Activated CD8-positive, alpha-beta memory T cell treated with anti-CD3 and anti-CD28 coated beads, Interleukin-2, amount 50 U/mL, for 48 hours (primary cell): ENCODE measurements at regions not wholly inside any gene's neighbourhood (a gene's known extent, or its start where the extent isn't known, plus 50 kb on each side); places are given as distances from the start of the nearest gene placed in this dataset.
"Not testable (repeated sequence)": the region's sequence is repeated elsewhere in the genome, so short reads cannot be mapped to it uniquely, and the experiment has no call there.

Source experiments
- DNase-seq: peaks from one replicate; pipeline ENCODE4 v3.0.0-alpha.2; 2020

- no peak for DNase-seq
Observed at GRCh38 chr3:18234717-18235335, 190.3 kb downstream of the SATB1 start.

DNA sequence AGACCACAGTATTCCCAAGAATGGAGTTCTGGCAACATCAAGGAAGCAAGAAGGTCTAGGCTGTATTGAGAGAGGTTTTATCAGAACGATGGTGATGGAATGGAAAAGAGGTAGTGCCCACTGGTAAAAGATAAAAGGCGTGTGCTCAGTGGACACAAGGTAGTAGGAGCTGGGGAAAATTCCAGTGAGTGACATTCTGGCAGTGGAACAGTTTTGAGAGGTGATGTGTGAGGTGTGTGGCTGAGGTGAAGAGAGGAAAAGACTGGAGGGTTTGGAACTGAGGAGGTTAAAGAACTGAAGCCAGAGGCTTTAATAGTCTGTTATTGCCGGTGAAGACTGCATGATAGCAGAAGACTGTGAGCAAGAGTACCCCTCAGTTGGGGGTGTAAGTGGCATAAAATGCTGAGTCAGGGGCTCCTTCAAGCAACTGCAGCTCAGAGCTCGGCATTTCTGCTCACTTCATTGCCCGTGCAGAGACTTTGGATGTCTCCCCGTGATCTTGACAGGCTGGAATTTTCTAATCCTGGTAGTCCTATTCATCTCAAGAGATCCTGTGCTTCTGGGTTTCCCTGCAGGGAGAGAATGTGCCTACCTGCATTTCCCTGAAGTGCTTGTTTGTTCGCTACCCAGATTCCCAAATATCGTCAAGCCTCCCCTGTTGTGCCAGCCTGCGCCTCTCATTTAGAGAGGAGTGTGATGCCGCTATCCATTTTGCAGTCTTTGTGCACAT, 191.0 kb downstream of the SATB1 start:
- no peak for DNase-seq

- DNase-seq, result no peak
Observed at GRCh38 chr3:18232317-18232716, 192.8 kb downstream of the SATB1 start.

DNA sequence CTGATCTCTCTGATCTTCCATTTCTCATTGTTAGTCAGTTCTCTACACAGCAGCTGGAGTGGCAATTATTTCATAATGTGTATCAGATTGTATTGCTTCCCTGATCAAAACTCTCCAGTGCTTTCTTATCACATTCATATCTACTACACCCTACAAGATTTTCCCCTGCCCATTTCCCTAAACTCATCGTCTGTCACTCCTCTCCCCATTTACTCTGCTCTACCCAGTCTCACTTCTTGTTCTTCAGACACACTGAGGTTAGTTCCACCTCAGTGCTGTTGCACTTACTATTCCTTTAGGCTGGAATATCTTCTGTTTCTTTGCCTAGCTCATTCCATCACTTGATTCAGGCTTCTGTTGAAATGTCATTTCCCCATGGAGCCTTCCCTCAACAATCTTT, 197.1 kb downstream of the SATB1 start:
- DNase-seq, result no peak

DNA sequence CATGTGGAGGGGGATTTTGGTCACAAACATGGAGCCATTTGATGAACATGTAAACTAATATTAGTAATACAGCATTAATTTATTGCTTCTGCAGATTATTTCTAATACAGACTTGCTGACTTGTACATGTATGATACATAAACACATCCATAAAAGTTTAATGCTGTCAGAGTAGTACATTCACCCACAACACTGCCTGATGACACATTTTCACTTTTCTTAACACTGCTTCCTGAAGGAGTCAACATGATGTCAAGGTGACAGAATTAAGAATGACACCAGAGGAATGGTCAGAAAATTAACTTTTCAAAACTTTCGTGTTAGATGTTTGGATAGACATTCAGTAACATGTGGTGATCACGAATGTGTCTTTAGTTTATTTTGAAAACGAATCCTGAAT, 199.4 kb downstream of the SATB1 start:
- no peak for DNase-seq

- no peak for DNase-seq
Observed at GRCh38 chr3:18224426-18224825, 200.7 kb downstream of the SATB1 start.

GRCh38 chr3:18223974-18224373, 201.2 kb downstream of the SATB1 start:
- no peak for DNase-seq

GRCh38 chr3:18223571-18223970, 201.6 kb downstream of the SATB1 start:
- DNase-seq, result no peak

- no peak for DNase-seq
Observed at GRCh38 chr3:18222686-18223085, 202.5 kb downstream of the SATB1 start.

DNA sequence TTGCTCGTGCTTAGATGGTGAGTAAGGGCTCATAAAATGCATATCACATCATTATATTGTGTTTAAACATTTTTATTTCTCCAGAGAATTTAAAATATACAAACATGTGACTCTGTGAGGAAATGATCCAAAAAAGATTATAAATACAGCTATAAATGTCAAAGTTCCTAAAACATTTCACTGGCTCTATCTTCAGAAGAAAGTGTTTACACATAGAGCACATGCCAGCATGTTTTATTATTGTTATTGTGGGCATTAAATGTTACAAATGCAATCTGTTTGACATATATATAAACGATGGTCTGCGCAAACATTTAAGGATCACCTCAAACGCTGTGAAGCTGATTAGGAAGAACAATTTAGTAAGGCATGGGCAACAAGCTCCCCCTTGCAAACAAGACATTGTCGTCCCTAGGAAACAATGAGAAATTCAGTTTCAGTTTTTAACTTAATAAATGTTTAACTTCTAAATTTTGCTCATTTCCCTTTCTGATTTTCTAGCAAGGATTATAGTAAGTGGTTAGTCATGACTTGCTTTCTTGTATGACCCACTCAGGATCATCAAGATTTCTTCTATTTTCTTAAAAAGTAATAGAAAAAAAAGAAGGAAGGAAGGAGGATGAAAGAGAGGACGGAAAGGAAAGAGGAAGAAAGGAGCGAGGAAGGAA, 207.5 kb downstream of the SATB1 start:
- no peak for DNase-seq

DNA sequence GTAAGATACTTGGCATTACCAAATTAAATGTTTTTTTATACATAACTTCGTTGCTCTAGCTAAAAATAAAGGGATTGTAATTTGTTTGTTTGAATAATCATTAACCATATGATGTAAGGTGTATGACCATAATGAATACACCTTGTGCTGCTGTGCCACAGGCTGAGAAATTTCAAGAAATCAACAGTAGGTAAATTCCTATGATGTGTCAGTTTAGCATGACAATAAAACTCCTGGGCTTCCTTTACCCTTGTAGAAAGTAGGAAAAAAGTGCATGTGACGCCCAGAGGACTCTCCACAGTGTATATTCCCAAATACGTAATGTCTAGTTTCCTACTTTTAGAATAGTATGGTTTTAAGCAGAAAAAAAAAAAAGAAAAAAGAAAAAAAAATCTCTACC, 208.1 kb downstream of the SATB1 start:
- DNase-seq, result no peak

GRCh38 chr3:18215639-18216038, 209.5 kb downstream of the SATB1 start:
- no peak for DNase-seq

GRCh38 chr3:18211116-18211515, 214.0 kb downstream of the SATB1 start:
- no peak for DNase-seq

DNA sequence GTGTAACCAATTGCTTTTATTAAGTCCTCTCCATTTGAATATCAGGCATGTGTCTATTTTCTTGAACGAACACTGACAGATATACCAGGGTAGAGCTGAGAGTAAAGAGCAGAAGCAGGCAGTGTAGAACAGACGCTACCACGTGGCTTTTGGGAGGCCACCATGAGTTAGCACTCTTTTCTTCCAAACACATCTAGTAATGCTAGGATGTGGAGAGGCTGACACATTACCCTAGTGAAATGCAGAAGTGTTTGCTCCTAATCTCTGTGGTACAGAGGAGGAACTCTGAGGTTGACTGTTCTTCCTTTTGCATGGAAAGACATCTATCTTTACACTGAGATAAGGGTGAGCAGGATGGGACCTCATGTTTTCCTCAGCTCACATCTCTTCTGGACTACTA, 216.3 kb downstream of the SATB1 start:
- no peak for DNase-seq

DNA sequence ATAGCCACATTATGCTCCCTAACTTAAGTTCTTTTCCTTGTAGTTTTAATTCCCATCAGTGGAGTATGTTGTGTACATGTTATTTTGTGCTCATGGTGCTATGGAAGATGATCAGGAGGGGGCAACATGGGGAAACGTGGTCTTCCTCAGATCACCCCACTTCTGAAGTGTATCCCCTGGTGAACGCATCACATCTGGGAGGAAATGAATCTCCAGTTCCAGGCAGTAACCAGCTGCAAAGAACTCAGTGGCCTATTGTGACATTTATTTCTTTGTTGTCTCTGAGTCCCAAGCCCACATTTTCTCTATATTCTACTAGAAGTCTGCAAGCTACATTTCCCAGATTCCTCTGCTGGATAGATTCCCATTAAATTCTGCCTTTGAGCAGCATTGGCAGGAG, 217.0 kb downstream of the SATB1 start:
- no peak for DNase-seq

- DNase-seq, result no peak
Observed at GRCh38 chr3:18207226-18207625, 217.9 kb downstream of the SATB1 start.

GRCh38 chr3:18205701-18206100, 219.4 kb downstream of the SATB1 start:
- not testable (repeated sequence) for DNase-seq

DNA sequence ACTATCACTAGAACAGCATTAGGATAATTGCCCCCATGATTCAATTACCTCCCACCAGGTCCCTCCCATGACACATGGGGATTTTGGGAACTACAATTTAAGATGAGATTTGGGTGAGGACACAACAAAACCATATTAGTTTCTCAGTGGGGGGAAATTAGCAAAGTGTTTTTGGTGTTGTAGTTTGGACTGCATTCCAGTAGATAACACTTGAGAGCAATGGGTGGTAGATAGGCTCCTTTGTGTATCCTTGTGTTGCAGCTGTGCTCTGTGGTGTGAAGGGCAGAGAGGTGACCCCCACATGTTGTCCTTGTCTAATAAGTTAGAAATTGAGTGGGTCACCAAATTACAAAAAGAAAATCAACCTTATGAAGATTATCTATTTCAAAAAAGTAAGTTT, 223.8 kb downstream of the SATB1 start:
- no peak for DNase-seq

- no peak for DNase-seq
Observed at GRCh38 chr3:18199757-18200156, 225.4 kb downstream of the SATB1 start.

DNA sequence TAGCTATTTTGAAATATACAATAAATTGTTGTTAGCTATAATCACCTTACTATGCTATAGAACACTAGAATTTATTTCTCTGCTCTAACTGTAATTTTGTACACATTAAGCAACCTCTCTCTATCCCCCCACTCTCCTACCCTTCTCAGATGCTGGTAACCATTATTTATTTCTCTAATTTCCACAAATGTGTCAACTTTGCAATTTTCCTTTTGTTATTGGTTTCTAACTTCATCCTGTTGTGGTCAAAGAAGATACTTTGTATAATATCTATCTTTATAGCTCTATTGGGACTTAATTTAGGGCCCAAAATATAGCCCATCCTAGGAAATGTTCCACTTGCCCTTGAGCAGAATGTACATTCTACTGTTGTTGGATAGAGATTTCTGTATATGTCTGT, 229.3 kb downstream of the SATB1 start:
- DNase-seq, result no peak

- DNase-seq, result no peak
Observed at GRCh38 chr3:18194431-18194830, 230.7 kb downstream of the SATB1 start.

- DNase-seq, result no peak
Observed at GRCh38 chr3:18190646-18191045, 234.5 kb downstream of the SATB1 start.

- no peak for DNase-seq
Observed at GRCh38 chr3:18189282-18190050, 235.7 kb downstream of the SATB1 start.

GRCh38 chr3:18188491-18188890, 236.6 kb downstream of the SATB1 start:
- DNase-seq, result no peak
